Uterus (tissue), 3 donors: ENCODE measurements at regions not wholly inside any gene's neighbourhood (a gene's known extent, or its start where the extent isn't known, plus 50 kb on each side); places are given as distances from the start of the nearest gene placed in this dataset.

ENCODE experiments used
- DNase-seq, 2 donors: peaks; one replicate each; pipeline ENCODE4 v3.0.0-alpha.2; 2019 to 2020
- H3K27ac ChIP-seq, 2 donors: fragments of 200-600 bp; sonication (generic); 1 replicate in 1 of 2; 2 replicates in 1 of 2; pipeline ENCODE4 v1.5.1; 2016 to 2018
- H3K27me3 ChIP-seq, 2 donors: fragments of 200-600 bp; sonication (generic); one replicate each; pipeline ENCODE4 v1.5.1; 2018 to 2019; ENCODE audit warnings: control low read depth in 1 of 2
- H3K36me3 ChIP-seq, 2 donors: fragments of 200-600 bp; sonication (generic); one replicate each; pipeline ENCODE4 v1.5.1; 2019; ENCODE audit warnings: control low read depth in 1 of 2
- H3K4me1 ChIP-seq, 2 donors: fragments of 200-600 bp; sonication (generic); one replicate each; pipeline ENCODE4 v1.5.1; 2018 to 2019; ENCODE audit warnings: control low read depth in 1 of 2
- H3K4me3 ChIP-seq, 2 donors: fragments of 200-600 bp; sonication (generic); 1 replicate in 1 of 2; 2 replicates in 1 of 2; pipeline ENCODE4 v1.5.1; 2018 to 2019; ENCODE audit warnings: mild to moderate bottlenecking in 1 of 2
- H3K9me3 ChIP-seq, 2 donors: fragments of 200-600 bp; sonication (generic); one replicate each; pipeline ENCODE4 v1.5.1; 2019; ENCODE audit warnings: control low read depth in 1 of 2
- CTCF ChIP-seq, 4 experiments: fragments of 200-600 bp in 2 of 4; fragments of 450-650 bp in 2 of 4; sonication (generic) in 2 of 4; IDR thresholded peaks; one replicate each; pipeline ENCODE4 v1.5.1; 2016 to 2019; ENCODE audit warnings: antibody characterized with exemption in 4 of 4, mild to moderate bottlenecking in 2 of 4, moderate library complexity in 1 of 4
- POLR2A ChIP-seq, 2 donors: fragments of 450-650 bp; IDR thresholded peaks; one replicate each; pipeline ENCODE4 v1.6.1; 2016; ENCODE audit warnings: antibody characterized with exemption in 2 of 2, mild to moderate bottlenecking in 1 of 2, moderate library complexity in 1 of 2
- intact Hi-C: fragments of 100-400 bp; cut with DNase I; formaldehyde crosslinking; loops from one replicate; pipeline ENCODE4 v1.15.1; 2023; ENCODE audit warnings: low total_unique reads
- donor health status: DM: yes; HTN: yes; CAD: no.

DNA sequence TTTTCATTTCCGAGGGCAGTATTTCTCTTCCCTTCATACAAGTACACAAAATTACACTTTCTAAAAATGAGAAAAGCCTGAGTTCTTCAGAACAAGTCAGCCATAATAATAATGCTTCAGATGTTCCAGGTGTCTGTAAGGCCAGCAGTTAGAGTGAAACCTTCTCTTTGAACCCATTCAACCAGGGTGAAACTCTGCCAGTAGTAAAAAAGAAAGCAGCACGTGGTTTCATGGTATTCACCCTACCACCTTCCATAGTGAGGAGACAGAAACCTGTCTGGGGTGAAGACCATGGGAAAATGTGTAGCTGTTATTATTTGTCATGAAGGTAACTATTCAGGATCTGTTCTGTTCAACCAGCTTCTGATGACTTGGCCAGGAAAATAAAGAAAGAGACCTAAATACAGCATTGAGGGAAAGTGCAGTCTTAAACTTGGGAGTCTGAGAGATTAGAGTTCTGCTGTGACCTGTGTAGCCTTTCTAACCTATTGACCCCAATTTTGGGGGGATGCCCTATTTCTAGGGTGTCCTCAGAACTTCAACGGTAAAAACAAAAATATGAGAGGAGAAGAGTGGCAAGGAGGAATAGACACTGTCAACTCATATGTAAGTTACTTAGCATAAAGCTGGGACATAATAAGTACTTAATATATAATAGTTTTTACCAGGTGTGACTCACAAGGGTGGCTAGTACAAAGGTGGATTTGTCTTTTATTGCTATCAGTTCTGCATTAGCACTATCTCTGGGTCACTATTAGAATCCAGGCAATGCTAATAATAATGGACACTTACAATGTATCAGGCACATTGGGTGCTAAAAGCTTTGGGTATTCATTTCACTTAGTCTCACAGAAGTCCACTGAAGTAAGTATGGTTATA, 70.0 kb upstream of the TNFSF4 start:
- H3K36me3 ChIP-seq: no peaks in the 10 kb centered on the region
- H3K27ac ChIP-seq: no peak overlapping the region
- H3K4me3 ChIP-seq: no peak overlapping the region
- no peaks in the 10 kb centered on the region for H3K27me3 ChIP-seq
- TF ChIP-seq CTCF (IDR thresholded peaks at IDR 0.05) (no peak), POLR2A (IDR thresholded peaks at IDR 0.05) (no peak)
- intact Hi-C loops: no loop called here
- H3K4me1 ChIP-seq: no peaks in the 10 kb centered on the region
- no peaks in the 10 kb centered on the region for H3K9me3 ChIP-seq
- DNase-seq: no peak

DNA sequence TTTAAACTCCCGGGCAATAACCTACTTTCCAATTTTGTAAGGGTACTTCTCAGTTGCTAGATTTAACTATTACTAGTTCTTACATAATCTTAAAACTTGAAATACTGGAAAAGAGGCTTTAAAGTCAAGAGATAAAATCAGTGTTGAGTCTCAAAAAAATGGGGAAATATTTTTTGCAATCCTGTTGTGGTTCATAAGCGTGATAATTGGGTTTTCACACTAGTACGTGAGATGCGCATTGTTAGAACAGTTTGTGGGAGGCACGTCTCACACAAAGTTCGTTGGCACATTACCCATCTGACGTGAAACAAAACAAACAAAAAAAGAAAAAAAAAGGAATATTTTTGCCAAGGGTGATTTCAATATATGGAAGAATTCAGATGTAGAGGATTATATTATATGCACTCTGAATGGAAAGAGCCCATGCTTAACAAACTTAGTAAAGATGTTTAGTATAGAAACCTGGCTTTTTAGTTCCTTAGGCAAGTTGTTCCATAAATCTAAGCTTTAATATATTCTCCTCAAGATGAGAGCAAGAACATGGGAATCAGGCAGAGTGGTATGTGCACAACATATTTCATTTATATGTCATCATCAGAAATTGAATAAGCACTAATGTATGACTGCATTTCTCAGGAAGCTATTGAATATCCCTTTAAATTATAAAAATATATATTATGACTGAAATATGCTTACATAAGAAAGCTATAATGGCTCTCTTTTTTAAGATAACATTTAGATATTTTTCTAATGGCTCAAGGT, 73.9 kb upstream of the TNFSF4 start:
- no peaks in the 10 kb centered on the region for H3K4me1 ChIP-seq
- intact Hi-C loops: no loop called here
- no peak overlapping the region for H3K27ac ChIP-seq

GRCh38 chr1:173285048-173285447, 77.9 kb upstream of the TNFSF4 start:
- intact Hi-C loops: no loop called here
- no peak for DNase-seq
- no peak for TF ChIP-seq POLR2A (IDR thresholded peaks at IDR 0.05)
- TF ChIP-seq CTCF (IDR thresholded peaks at IDR 0.05): no peak

More for the DNA sequence above, 73.9 kb upstream of the TNFSF4 start:
- TF ChIP-seq POLR2A (IDR thresholded peaks at IDR 0.05): no peak
- no peak for TF ChIP-seq CTCF (IDR thresholded peaks at IDR 0.05)
- Histone ChIP-seq H3K27me3 (no peaks in the 10 kb centered on the region), H3K4me3 (no peak overlapping the region), H3K36me3 (no peaks in the 10 kb centered on the region), H3K9me3 (no peaks in the 10 kb centered on the region)
- DNase-seq: no peak

DNA sequence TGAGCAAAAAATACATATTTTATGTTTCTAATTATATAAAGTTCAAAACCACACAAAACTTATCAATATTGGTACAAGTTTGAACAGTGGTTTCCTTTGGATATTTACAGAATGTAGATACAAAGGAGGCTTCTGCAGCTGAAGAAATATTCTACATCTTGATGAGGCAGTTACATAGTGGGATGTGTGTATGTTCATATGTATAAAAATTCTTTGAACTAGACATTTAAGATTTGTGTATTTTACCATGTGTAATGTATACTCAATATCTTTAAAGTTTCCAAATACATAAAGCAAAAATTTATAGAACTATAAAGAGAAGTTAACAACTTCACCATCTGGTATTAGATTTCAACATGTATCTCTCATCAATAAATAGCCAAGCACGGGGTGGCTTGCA, 80.7 kb upstream of the TNFSF4 start:
- intact Hi-C loops: no loop called here
- no peak for DNase-seq
- H3K27ac ChIP-seq: no peak overlapping the region
- no peaks in the 10 kb centered on the region for H3K4me1 ChIP-seq
- H3K4me3 ChIP-seq: no peak overlapping the region
- no peak for TF ChIP-seq CTCF (IDR thresholded peaks at IDR 0.05)
- no peak for TF ChIP-seq POLR2A (IDR thresholded peaks at IDR 0.05)
- H3K9me3 ChIP-seq: no peaks in the 10 kb centered on the region
- no peaks in the 10 kb centered on the region for H3K27me3 ChIP-seq
- no peaks in the 10 kb centered on the region for H3K36me3 ChIP-seq

More at GRCh38 chr1:173285048-173285447, 77.9 kb upstream of the TNFSF4 start:
- H3K4me1 ChIP-seq: no peaks in the 10 kb centered on the region
- H3K27ac ChIP-seq: no peak overlapping the region
- no peaks in the 10 kb centered on the region for H3K36me3 ChIP-seq
- H3K9me3 ChIP-seq: no peaks in the 10 kb centered on the region
- no peak overlapping the region for H3K4me3 ChIP-seq
- H3K27me3 ChIP-seq: no peaks in the 10 kb centered on the region

DNA sequence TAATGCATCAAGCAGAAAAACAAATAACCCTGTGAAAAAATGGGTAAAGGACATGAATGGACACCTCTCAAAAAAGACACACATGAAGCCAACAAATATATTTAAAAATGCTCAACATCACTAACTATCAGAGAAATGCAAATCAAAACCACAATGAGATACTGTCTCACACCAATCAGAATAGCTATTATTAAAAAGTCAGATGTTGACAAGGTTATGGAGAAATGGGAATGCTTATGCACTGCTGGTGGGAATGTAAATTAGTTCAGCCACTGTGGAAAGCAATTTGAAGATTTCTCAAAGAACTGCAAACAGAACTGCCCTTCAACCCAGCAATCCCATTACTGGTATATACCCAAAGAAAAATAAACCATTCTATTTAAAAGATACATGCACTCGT, 86.6 kb upstream of the TNFSF4 start:
- no peak overlapping the region for H3K4me3 ChIP-seq
- no peak overlapping the region for H3K27ac ChIP-seq
- no peaks in the 10 kb centered on the region for H3K9me3 ChIP-seq
- no peaks in the 10 kb centered on the region for H3K36me3 ChIP-seq
- DNase-seq: no peak
- TF ChIP-seq POLR2A (IDR thresholded peaks at IDR 0.05) (no peak), CTCF (IDR thresholded peaks at IDR 0.05) (no peak)
- H3K4me1 ChIP-seq: no peaks in the 10 kb centered on the region
- no peaks in the 10 kb centered on the region for H3K27me3 ChIP-seq
- intact Hi-C loops: no loop called here
